ENCODE measurements at regions not wholly inside any gene's neighbourhood (a gene's known extent, or its start where the extent isn't known, plus 50 kb on each side); places are given as distances from the start of the nearest gene placed in this dataset.

DNA sequence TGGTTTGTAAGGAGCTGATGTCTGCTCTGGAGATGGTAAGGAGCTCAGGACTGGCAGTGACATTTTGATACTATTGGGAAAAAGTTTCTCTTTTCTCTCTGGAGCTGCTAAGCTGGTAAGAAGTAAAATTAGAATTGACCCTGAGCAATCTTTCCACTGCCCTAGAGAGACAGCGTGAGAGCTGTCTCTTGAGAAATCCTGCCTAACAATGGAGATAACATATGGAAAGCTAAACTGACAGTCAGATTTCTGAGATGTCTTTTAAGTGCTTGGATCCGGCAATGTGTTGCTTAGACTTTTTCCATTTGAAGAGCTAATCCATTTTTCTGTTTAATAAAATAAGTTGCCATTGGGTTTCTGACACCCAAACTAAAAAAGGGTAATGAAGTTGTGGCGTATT lies 302.4 kb downstream of the KCNS3 start:
- TF ChIP-seq, protein P1, sequence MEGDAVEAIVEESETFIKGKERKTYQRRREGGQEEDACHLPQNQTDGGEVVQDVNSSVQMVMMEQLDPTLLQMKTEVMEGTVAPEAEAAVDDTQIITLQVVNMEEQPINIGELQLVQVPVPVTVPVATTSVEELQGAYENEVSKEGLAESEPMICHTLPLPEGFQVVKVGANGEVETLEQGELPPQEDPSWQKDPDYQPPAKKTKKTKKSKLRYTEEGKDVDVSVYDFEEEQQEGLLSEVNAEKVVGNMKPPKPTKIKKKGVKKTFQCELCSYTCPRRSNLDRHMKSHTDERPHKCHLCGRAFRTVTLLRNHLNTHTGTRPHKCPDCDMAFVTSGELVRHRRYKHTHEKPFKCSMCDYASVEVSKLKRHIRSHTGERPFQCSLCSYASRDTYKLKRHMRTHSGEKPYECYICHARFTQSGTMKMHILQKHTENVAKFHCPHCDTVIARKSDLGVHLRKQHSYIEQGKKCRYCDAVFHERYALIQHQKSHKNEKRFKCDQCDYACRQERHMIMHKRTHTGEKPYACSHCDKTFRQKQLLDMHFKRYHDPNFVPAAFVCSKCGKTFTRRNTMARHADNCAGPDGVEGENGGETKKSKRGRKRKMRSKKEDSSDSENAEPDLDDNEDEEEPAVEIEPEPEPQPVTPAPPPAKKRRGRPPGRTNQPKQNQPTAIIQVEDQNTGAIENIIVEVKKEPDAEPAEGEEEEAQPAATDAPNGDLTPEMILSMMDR (IDR thresholded peaks at IDR 0.05; ENCODE audit: insufficient read depth, low read length, poor library complexity, severe bottlenecking) = no peak
- no peak for TF ChIP-seq EZH2phosphoT487 (conservative IDR thresholded peaks at IDR 0.05; ENCODE audit: low read length)
